ENCODE measurements at regions not wholly inside any gene's neighbourhood (a gene's known extent, or its start where the extent isn't known, plus 50 kb on each side); places are given as distances from the start of the nearest gene placed in this dataset.

- ChIA-PET CTCF (interaction anchor here (0.6 kb wide), 1 partner anchor 437 kb away, joined by 3 read pairs; no protein-coding TSS in a partner anchor), POLR2A (ENCODE audit: unreplicated experiment) (no interaction called here)
- Histone ChIP-seq H3K79me1 (ENCODE audit: low read depth in 1 of 2, low read length in 2 of 2) (no peaks in the 10 kb centered on the region), H3K9me1 (ENCODE audit: insufficient read depth, low read length) (no peaks in the 10 kb centered on the region; the same call in 1 of the 2 replicates), H3K4me1 (ENCODE audit: control insufficient read depth, insufficient read depth, low read length) (no peaks in the 10 kb centered on the region), H2BK15ac (ENCODE audit: low read depth, low read length) (no peak overlapping the region), H3K23ac (ENCODE audit: low read depth, low read length) (no peak overlapping the region), H3K36me3 (ENCODE audit: control insufficient read depth, insufficient read depth, low read length) (no peaks in the 10 kb centered on the region), H3K4me3 (ENCODE audit: insufficient read depth, low read depth, low read length) (no peak overlapping the region), H3K14ac (replicated peaks; ENCODE audit: low read depth, low read length) (no peak overlapping the region), H2BK120ac (ENCODE audit: low read depth, low read length) (no peak overlapping the region), H2AK9ac (replicated peaks; ENCODE audit: low read depth, low read length, poor library complexity) (no peak overlapping the region), H2BK20ac (ENCODE audit: low read depth, low read length) (no peak overlapping the region), H3K27ac (ENCODE audit: insufficient read depth, low read length) (no peak overlapping the region), H3K56ac (ENCODE audit: extremely low read depth, insufficient read depth, low read length) (no peak overlapping the region), H3K9me3 (ENCODE audit: control insufficient read depth, insufficient read depth, low read length) (no peaks in the 10 kb centered on the region), H3K27me3 (ENCODE audit: control insufficient read depth, insufficient read depth, low read length) (no peaks in the 10 kb centered on the region; the same call in 1 of the 2 replicates), H2BK5ac (ENCODE audit: low read depth, low read length, poor library complexity, severe bottlenecking) (no peak overlapping the region), H4K91ac (ENCODE audit: insufficient read depth, low read depth, low read length) (no peak overlapping the region), H3K4me2 (ENCODE audit: low read depth, low read length) (no peak overlapping the region), H4K8ac (ENCODE audit: low read depth in 2 of 2, low read length in 2 of 2) (no peak overlapping the region), H3K18ac (ENCODE audit: low read depth, low read length) (no peak overlapping the region), H3K9ac (ENCODE audit: low read depth, low read length) (no peak overlapping the region), H3K4ac (ENCODE audit: low read depth, low read length) (no peak overlapping the region), H4K20me1 (ENCODE audit: insufficient read depth, low read length) (no peaks in the 10 kb centered on the region), H2AFZ (replicated peaks; ENCODE audit: low read length, poor library complexity) (no peak overlapping the region), H2AK5ac (ENCODE audit: low read depth, low read length) (no peak overlapping the region), H4K5ac (ENCODE audit: low read depth, low read length) (no peak overlapping the region)
- in situ Hi-C loops (cut with MboI; ENCODE audit: low sequenced_read_pairs): no loop called here
- DNase-seq: no peak
- intact Hi-C loops (cut with micrococcal nuclease): loop anchor here (10.0 kb wide), 1 partner anchor 373 kb away; no protein-coding TSS in a partner anchor
- TF ChIP-seq MAFK (IDR thresholded peaks at IDR 0.05; ENCODE audit: low read depth, low read length) (peak; percentile 16; the same call in 1 of the 2 replicates), BHLHE40 (IDR thresholded peaks at IDR 0.05; ENCODE audit: low read depth, low read length) (no peak)
- no peak for ATAC-seq (ENCODE audit: low read depth)
- dilution Hi-C loops (cut with HindIII; ENCODE audit: low sequenced_read_pairs, unreplicated experiment): no loop called here
- BruUV-seq (replicated peaks): no TSS peak
- WGBS, 2 experiments (ENCODE audit: extremely low coverage in 2 of 2, insufficient read length in 1 of 2): no CpG with 5 or more reads among the region's 3 CpGs
These were observed 218.7 kb downstream of the ZIC4 start for GRCh38 chr3:147187687-147188086.
